Effector CD8-positive, alpha-beta T cell (primary cell): ENCODE measurements at regions not wholly inside any gene's neighbourhood (a gene's known extent, or its start where the extent isn't known, plus 50 kb on each side); places are given as distances from the start of the nearest gene placed in this dataset.
"Not testable (repeated sequence)": the region's sequence is repeated elsewhere in the genome, so short reads cannot be mapped to it uniquely, and the experiment has no call there.

Source experiments
- DNase-seq: peaks from one replicate; lab custom pipeline; 2025; lab: John Stamatoyannopoulos, UW

- no peak for DNase-seq
Measured at GRCh38 chr2:234193977-234194563, 143.6 kb downstream of the SPP2 start.

GRCh38 chr2:234191819-234192407 lies 141.4 kb downstream of the SPP2 start:
- DNase-seq = no peak

DNA sequence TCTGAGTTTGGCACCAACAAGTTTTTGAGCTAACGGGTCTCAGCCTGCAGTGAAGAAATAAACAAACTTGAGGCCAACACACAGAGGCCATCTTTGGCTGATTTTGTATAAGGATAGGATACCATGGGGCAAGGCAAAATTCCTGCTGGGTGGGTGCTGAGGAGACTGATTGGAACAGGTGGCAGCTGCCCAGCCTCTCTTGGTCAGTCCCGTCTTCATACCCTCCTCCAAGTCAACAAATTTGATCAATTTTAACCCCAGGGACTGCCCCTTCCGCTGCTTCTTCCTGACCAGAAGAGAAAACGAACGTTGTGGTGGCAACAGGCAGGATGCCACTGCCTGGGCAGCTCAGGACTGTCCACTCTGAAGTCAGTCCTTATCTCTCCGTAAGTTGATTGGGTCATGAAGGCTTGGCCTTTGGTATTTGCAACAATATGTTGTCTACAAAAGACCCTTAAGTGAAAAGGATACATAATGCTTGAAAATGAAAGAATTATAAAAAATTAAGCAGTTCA lies 139.3 kb downstream of the SPP2 start:
- DNase-seq = no peak

GRCh38 chr2:234189230-234189629 lies 138.7 kb downstream of the SPP2 start:
- no peak for DNase-seq

DNA sequence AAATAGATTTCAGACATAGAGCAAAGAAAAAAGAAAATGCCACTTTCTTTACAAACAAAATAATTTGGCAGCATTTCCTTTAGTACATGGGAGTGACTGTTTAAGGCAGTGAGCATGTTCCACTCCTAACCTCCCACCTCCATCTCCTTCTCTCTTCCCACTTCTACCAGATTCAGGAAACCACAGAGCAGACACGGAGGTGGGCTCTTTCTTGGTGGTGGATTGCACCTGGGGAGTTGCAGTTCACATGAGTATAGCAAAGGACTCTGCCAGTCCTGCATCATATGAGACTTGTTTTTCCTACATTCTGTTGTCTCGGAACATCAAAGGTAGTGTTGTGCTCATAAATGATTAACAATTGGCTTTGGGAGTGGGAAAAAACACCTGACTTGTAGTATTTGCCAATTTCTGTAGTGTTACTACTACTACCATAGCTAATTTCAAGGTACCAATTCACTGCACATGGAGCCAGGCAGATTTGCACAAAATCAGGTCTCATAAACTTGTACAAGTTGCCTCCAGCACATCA lies 137.2 kb downstream of the SPP2 start:
- no peak for DNase-seq

DNA sequence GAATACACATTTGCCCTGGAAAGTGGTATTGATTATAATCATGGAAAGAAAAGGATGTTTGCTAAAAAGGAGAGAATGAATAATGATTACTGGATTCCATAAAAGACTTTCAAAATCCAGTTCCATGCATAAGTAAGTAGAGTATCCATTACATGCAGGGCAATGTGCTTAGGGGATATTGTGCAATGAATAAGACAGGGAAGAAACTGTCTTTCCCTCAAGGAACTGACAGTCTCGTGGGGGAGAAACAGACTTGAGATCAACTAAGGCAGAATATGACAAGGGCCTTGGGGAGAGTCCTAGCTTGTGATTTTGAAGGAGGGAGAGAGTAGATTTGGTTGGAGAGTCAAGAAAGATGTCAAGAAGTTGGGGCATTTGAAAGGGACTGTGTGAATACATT lies 130.6 kb downstream of the SPP2 start:
- DNase-seq = no peak

GRCh38 chr2:234179031-234179363 lies 128.5 kb downstream of the SPP2 start:
- DNase-seq = no peak

- no peak for DNase-seq
Measured at GRCh38 chr2:234178330-234179030, 128.0 kb downstream of the SPP2 start.

DNA sequence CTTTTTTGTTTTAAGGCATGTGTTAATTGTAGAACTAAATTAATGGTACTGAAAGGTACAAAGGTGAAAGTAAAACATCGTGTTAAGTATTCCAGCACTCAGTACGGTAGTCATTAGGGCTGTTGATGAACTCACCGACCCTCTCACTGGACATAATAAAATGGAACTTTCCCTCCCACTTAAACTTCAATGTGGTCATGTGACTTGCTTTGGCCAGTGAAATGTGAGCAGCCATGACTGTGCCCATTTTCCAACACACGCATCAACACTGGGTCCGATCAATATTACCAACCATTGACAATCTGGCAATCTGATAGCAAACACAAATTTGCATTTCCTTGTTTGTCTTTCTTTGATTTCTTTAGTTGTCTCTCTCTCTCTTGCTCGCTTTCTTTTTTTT lies 125.1 kb downstream of the SPP2 start:
- DNase-seq = no peak

GRCh38 chr2:234174742-234175141 lies 124.2 kb downstream of the SPP2 start:
- DNase-seq = no peak

DNA sequence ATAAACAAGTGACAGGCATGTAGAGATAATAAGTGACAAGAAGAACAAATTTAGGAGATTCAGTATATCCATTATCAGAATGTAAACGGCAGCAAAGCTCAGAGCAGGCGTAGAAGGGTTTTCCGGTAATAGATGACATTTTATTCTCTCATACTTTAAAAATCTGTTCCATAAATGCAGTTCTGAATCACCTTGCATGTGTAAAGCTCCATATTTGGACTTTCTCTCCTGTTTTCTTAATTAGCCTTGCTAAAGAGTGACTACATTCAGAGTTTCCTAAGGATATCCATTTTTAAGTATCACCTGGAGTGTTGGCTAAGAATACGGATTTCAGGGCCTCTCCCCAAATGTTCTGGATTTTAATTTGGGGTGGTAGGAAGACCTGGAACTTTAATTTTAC lies 122.0 kb downstream of the SPP2 start:
- DNase-seq = no peak

- no peak for DNase-seq
Measured at GRCh38 chr2:234172066-234172465, 121.6 kb downstream of the SPP2 start.

DNA sequence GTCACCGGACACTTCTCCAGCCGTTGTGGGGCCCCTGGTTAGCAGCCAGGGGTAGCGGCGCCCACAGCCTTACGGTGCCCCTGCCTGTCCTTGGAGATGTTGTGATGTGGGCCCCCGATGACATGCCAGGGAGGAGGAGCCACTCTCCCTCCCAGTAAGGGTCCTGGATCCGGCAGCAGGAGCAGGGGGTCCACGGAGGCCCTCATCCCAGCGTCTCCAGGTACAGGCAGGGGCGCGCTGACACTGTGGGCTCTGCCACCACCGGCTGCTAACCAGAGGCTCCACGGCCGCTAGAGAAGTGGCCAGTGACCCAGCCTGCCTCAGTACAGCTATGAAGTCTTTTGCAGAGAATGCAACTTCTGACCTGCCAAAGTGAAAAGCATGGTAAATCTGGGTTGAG lies 121.2 kb downstream of the SPP2 start:
- no peak for DNase-seq

GRCh38 chr2:234169674-234170073 lies 119.2 kb downstream of the SPP2 start:
- DNase-seq = no peak

- DNase-seq = not testable (repeated sequence)
Measured at GRCh38 chr2:234168605-234169570, 118.4 kb downstream of the SPP2 start.

DNA sequence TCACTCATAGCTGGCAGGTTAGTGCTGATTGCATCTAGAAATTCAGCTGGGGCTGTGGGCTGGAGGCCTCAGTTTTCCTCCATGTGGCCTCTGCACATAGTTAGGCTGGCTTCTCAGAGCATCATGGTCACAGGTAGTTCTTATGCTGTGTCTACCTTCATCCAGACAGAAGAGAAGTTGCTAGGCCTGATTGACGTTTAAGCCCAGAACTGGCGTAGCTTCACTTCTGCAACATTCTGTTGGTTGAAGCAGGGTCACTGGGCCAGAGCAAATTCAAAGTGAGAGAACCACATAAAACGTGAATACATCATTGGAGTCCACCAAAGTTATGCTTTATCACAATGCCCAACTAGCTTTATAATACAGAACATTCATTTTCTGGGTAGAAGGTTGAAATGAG lies 116.0 kb downstream of the SPP2 start:
- no peak for DNase-seq

DNA sequence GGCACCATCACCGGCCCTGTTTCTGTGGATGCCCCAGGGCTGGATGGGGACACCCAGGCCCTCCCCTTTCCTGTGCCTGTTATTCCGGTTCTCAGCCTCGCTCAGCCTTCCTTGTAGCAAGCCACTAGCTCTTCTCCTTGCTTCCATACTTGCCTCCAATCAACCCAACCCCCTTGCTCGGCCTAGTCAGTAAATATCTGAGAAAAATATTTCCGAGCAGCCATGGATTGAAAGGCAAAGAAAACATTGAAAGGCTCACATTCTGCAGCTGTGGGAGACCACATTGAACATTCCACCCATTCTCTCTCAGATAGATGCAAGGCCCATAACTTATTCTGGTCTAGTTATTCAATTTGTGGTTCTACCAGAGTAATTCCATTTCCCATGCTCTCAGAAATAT lies 114.9 kb downstream of the SPP2 start:
- no peak for DNase-seq

GRCh38 chr2:234164493-234165413 lies 114.3 kb downstream of the SPP2 start:
- no peak for DNase-seq

DNA sequence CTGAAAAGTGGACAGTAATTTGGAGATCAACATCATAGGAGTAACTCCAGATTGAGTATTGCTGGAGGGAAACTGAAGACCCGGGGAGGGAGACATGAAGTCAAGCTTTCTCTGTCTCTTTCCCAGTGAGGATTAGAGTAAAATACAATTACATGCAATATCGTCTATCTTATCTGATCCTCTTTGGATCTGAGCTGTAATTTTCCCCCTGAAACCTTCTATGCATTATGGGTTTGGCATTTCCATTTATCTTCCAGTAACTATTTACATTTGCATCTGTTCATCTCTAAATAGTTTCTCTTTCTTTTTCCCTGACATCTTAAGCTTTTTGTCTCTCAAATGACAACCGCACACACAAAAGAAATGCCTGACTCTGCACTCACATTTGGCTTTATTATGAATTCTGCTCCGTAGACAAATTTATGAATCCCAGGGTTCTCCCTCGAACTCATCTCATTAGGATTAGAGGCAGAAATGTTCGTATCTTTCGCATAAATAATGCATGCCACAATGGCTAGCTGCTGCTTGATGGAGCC lies 113.1 kb downstream of the SPP2 start:
- DNase-seq = no peak

DNA sequence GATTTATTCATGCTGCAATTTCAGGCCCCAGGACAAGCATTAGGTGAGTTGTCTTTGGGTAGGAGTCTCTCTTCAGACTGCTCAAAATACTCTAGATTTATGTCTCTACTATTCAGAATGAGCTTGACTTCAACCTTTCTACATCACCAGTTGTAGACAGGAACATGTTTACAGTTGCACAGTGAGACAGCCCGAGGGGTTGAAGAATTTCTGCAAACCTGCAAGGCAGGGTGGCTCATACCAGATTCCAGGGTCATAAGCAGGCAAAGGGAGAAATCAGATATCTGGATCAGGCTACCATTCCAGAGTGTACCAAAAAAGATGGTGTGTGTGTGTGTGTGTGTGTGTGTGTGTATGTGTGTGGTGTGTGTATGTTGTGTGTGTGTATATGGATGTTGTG lies 112.4 kb downstream of the SPP2 start:
- no peak for DNase-seq

- no peak for DNase-seq
Measured at GRCh38 chr2:234161932-234162331, 111.4 kb downstream of the SPP2 start.
